Mucosa of descending colon (tissue), 3 donors: ENCODE measurements at regions not wholly inside any gene's neighbourhood (a gene's known extent, or its start where the extent isn't known, plus 50 kb on each side); places are given as distances from the start of the nearest gene placed in this dataset.
A peak's percentile ranks its signal among the peaks of the same experiment; 100 is the strongest.

Experiments used
- ATAC-seq: fragments of 200-7000 bp; cut with Tn5 transposase; one replicate; pipeline ENCODE4 v1.9.1; 2020; ENCODE audit warnings: mild to moderate bottlenecking, moderate library complexity
- DNase-seq, 3 donors: peaks; one replicate each; pipeline ENCODE4 v3.0.0-alpha.2; 2020
- H3K36me3 ChIP-seq: fragments of 200-600 bp; one replicate; pipeline ENCODE4 v1.8.0; 2021; ENCODE audit warnings: low read depth, mild to moderate bottlenecking
- H3K4me1 ChIP-seq: fragments of 200-600 bp; one replicate; pipeline ENCODE4 v1.8.0; 2021; ENCODE audit warnings: low read depth, mild to moderate bottlenecking
- H3K4me3 ChIP-seq: fragments of 200-600 bp; one replicate; pipeline ENCODE4 v1.8.0; 2021; ENCODE audit warnings: mild to moderate bottlenecking
- H3K9me3 ChIP-seq: fragments of 200-600 bp; one replicate; pipeline ENCODE4 v1.8.0; 2021; ENCODE audit warnings: mild to moderate bottlenecking
- intact Hi-C, 2 donors: fragments of 100-400 bp; cut with DNase I in 1 of 2; cut with micrococcal nuclease in 1 of 2; formaldehyde crosslinking; loops; one replicate each; pipeline versions ENCODE4 v1.11.0 to v1.11.1; 2022; cut with DNase I, micrococcal nuclease
- TF ChIP-seq, protein P1 (sequence below): fragments of 200-600 bp; IDR thresholded peaks from one replicate; pipeline ENCODE4 v1.8.0; 2022; ENCODE audit warnings: antibody characterized with exemption, mild to moderate bottlenecking
- donor health status: DM: no; HTN: no; CAD: no; lungs with moderate emphysema.
- donor health status: DM: no; HTN: no; CAD: no.
- donor health status: DM: no; HTN: yes; CAD: no.

DNA sequence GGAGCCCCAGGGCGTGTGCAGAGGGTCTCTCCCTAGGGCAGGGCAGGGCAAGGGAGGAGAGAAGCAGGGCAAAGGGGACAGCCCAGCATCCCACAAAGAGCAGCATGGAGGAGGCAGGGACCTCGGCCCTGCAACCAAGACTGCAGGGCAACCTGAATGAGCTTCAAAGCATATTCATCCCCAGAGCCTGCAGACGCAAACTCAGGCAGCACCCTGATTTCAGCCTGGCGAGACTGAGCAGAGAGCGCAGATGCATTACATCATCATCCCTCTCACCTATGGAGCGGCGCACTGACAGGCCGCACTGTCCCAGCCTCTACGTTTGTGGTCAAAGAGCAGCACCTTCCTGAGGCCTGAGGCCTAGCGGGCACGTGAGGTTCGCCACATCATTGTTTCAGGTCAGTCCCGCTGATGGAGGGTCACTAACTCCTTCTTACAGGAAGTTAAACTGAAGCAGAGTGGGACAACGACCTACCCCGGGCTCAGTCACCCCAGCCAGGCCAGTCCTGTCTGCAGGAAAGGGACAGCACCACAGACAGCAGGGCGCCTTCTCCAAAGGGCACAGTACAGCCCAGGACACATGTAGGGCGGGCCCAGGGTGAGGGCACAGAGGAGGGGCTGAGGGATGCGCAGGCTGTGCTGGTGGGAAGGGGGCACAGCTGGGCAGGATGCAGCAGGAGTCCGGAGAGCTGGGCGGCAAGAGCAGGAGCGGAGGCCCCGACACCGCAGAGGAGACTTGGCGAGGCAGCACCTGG is 67.2 kb upstream of the RAB6C start:
- no peak for ATAC-seq
- intact Hi-C loops: no loop called here
- Histone ChIP-seq H3K36me3 (no peaks in the 10 kb centered on the region), H3K4me3 (no peak overlapping the region), H3K9me3 (no peaks in the 10 kb centered on the region), H3K4me1 (no peaks in the 10 kb centered on the region)
- DNase-seq: no peak
- TF ChIP-seq, protein P1, sequence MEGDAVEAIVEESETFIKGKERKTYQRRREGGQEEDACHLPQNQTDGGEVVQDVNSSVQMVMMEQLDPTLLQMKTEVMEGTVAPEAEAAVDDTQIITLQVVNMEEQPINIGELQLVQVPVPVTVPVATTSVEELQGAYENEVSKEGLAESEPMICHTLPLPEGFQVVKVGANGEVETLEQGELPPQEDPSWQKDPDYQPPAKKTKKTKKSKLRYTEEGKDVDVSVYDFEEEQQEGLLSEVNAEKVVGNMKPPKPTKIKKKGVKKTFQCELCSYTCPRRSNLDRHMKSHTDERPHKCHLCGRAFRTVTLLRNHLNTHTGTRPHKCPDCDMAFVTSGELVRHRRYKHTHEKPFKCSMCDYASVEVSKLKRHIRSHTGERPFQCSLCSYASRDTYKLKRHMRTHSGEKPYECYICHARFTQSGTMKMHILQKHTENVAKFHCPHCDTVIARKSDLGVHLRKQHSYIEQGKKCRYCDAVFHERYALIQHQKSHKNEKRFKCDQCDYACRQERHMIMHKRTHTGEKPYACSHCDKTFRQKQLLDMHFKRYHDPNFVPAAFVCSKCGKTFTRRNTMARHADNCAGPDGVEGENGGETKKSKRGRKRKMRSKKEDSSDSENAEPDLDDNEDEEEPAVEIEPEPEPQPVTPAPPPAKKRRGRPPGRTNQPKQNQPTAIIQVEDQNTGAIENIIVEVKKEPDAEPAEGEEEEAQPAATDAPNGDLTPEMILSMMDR: no peak

- H3K36me3 ChIP-seq: no peaks in the 10 kb centered on the region
- DNase-seq (no peak), ATAC-seq (peak; percentile 6)
- peaks cover 4% of the 10 kb centered on the region for H3K9me3 ChIP-seq
- intact Hi-C loops: no loop called here
- no peaks in the 10 kb centered on the region for H3K4me1 ChIP-seq
- TF ChIP-seq, protein P1: no peak
- H3K4me3 ChIP-seq: no peak overlapping the region
Measured at GRCh38 chr2:129912871-129913694, 66.4 kb upstream of the RAB6C start.

- no peak for DNase-seq
Measured at GRCh38 chr2:129913695-129914495, 65.6 kb upstream of the RAB6C start.

DNA sequence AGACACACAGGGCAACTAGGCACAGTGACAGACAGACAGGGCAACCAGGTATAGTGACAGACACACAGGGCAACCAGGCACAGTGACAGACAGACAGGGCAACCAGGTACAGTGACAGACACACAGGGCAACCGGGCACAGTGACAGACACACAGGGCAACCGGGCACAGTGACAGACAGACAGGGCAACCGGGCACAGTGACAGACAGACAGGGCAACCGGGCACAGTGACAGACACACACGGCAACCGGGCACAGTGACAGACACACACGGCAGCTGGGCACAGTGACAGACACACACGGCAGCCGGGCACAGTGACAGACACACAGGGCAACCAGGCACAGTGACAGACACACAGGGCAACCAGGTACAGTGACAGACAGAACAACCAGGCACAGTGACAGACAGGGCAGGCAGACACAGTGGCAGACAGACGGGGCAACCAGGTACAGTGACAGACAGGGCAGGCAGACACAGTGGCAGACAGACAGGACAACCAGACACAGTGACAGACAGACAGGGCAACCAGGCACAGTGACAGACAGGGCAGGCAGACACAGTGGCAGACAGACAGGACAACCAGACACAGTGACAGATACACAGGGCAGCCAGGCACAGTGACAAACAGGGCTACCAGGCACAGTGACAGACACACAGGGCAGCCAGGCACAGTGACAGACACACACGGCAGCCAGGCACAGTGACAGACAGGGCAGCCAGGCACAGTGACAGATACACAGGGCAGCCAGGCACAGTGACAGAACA is 64.7 kb upstream of the RAB6C start:
- intact Hi-C loops: no loop called here
- TF ChIP-seq, protein P1: no peak
- no peak overlapping the region for H3K4me3 ChIP-seq
- H3K4me1 ChIP-seq: no peaks in the 10 kb centered on the region
- H3K36me3 ChIP-seq: no peaks in the 10 kb centered on the region
- H3K9me3 ChIP-seq: peaks cover 12% of the 10 kb centered on the region
- DNase-seq: no peak
- ATAC-seq: no peak

More at GRCh38 chr2:129913695-129914495, 65.6 kb upstream of the RAB6C start:
- intact Hi-C loops: no loop called here
- peaks cover 6% of the 10 kb centered on the region for H3K9me3 ChIP-seq
- no peaks in the 10 kb centered on the region for H3K36me3 ChIP-seq
- no peak overlapping the region for H3K4me3 ChIP-seq
- no peaks in the 10 kb centered on the region for H3K4me1 ChIP-seq
- TF ChIP-seq, protein P1: no peak
- ATAC-seq: no peak

DNA sequence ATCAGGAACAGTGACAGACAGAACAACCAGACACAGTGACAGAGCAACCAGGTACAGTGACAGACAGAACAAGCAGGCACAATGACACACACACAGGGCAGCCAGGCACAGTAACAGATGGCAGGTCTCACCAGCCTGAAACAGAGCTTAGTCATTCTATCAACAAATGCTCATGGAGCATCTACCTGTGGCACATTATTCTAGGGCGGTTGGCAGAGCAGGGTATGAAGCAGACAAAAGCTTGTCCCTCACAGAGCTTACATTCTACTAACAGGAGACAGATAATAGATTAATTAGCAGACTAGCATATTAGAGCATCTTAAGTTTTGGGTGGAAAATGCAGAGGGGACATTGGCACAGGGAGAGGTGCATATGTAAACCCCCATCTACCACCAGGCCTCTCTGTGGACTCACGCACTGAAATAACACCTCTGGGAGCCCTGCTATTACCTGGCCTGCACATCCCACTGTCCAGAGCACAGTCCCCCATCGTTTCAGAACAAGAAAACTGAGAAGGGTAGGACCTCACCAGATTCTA is 64.1 kb upstream of the RAB6C start:
- DNase-seq (no peak), ATAC-seq (no peak)
- Histone ChIP-seq H3K9me3 (peaks cover 14% of the 10 kb centered on the region), H3K4me1 (no peaks in the 10 kb centered on the region), H3K4me3 (no peak overlapping the region), H3K36me3 (no peaks in the 10 kb centered on the region)
- intact Hi-C loops: no loop called here
- TF ChIP-seq, protein P1: no peak
